ENCODE measurements at regions not wholly inside any gene's neighbourhood (a gene's known extent, or its start where the extent isn't known, plus 50 kb on each side); places are given as distances from the start of the nearest gene placed in this dataset.

DNA sequence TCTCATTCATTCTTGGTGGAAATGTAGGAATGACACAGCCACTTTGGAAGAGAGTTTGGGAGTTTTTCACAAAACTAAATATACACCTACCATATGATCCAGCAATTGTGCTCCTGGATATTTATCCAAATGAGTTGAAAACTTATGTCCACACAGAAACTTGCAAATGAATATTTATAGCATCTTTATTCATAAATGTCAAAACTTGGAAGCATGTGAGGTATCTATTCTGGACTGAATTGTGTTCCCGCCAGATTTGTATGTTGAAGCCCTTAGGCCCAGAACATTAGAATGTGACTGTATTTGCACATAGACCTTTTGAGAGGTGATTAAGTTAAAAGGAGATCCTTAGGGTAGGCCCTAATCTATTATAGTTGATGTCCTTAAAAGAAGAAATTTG, 409.4 kb upstream of the SYT4 start:
- DNase-seq (ENCODE audit: low spot score) (no peak), ATAC-seq (no peak)
- no peak overlapping the region for H3K27ac Mint-ChIP-seq
- no peaks in the 10 kb centered on the region for H3K27me3 Mint-ChIP-seq (ENCODE audit: low read depth)
- CTCF ChIA-PET = no interaction called here
- peaks cover 7% of the 10 kb centered on the region for H3K36me3 Mint-ChIP-seq
- peaks cover 17% of the 10 kb centered on the region for H3K9me3 Mint-ChIP-seq
- TF ChIP-seq FOXJ3 (CRISPR knock-in tag; IDR thresholded peaks at IDR 0.05; ENCODE audit: borderline replicate concordance) (no peak), NR2C2 (CRISPR knock-in tag; IDR thresholded peaks at IDR 0.05) (no peak), CBFB (CRISPR knock-in tag; IDR thresholded peaks at IDR 0.05; ENCODE audit: low read depth) (no peak), IRF2 (CRISPR knock-in tag; IDR thresholded peaks at IDR 0.05; ENCODE audit: borderline replicate concordance, low read depth) (no peak), ELF4 (CRISPR knock-in tag; IDR thresholded peaks at IDR 0.05; ENCODE audit: low read depth) (no peak), HMGA2 (CRISPR knock-in tag; IDR thresholded peaks at IDR 0.05) (no peak), ZNF263 (CRISPR knock-in tag; IDR thresholded peaks at IDR 0.05; ENCODE audit: low read depth) (no peak), JAZF1 (CRISPR knock-in tag; IDR thresholded peaks at IDR 0.05) (no peak), ETV6 (CRISPR knock-in tag; IDR thresholded peaks at IDR 0.05) (no peak), CTCF (IDR thresholded peaks at IDR 0.05) (no peak)
- TF ChIP-seq, protein P1, sequence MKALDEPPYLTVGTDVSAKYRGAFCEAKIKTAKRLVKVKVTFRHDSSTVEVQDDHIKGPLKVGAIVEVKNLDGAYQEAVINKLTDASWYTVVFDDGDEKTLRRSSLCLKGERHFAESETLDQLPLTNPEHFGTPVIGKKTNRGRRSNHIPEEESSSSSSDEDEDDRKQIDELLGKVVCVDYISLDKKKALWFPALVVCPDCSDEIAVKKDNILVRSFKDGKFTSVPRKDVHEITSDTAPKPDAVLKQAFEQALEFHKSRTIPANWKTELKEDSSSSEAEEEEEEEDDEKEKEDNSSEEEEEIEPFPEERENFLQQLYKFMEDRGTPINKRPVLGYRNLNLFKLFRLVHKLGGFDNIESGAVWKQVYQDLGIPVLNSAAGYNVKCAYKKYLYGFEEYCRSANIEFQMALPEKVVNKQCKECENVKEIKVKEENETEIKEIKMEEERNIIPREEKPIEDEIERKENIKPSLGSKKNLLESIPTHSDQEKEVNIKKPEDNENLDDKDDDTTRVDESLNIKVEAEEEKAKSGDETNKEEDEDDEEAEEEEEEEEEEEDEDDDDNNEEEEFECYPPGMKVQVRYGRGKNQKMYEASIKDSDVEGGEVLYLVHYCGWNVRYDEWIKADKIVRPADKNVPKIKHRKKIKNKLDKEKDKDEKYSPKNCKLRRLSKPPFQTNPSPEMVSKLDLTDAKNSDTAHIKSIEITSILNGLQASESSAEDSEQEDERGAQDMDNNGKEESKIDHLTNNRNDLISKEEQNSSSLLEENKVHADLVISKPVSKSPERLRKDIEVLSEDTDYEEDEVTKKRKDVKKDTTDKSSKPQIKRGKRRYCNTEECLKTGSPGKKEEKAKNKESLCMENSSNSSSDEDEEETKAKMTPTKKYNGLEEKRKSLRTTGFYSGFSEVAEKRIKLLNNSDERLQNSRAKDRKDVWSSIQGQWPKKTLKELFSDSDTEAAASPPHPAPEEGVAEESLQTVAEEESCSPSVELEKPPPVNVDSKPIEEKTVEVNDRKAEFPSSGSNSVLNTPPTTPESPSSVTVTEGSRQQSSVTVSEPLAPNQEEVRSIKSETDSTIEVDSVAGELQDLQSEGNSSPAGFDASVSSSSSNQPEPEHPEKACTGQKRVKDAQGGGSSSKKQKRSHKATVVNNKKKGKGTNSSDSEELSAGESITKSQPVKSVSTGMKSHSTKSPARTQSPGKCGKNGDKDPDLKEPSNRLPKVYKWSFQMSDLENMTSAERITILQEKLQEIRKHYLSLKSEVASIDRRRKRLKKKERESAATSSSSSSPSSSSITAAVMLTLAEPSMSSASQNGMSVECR (CRISPR knock-in tag; IDR thresholded peaks at IDR 0.05; ENCODE audit: borderline replicate concordance) = no peak
- H3K4me1 Mint-ChIP-seq = peaks cover 22% of the 10 kb centered on the region
- no peak overlapping the region for H3K4me3 Mint-ChIP-seq
- POLR2A ChIA-PET = no interaction called here

DNA sequence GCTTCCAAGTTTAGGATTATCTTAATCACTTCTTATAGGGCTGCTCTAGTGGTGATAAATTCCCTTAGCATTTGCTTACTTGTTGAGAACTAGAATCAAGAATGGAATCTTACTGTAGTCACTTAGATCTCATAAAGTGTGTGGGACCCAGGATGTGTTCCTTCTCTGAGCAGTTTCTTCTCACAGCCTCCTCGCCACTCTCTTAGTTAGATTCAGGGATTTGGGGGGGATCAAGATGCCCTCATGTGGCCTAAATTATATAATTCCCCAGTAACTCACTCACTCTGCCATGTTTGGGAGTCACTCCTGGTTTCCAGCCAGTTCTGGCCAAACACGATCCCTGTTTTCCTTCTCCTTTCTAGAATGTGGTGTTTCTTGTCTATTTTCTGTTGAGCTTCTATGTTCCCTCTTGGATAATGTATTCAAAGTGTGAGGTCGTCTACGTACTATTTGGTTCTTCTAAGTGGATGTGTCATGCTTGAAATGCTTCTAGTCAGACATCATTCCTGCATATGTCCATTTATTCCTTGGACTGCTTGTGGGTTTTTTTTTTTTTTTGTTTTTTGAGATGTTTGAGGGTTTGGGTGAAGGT, 414.9 kb upstream of the SYT4 start:
- POLR2A ChIA-PET = no interaction called here
- CTCF ChIA-PET = no interaction called here
- DNase-seq (ENCODE audit: low spot score) (no peak), ATAC-seq (peak; percentile 59)
- Mint-ChIP-seq H3K27me3 (ENCODE audit: low read depth) (no peaks in the 10 kb centered on the region), H3K9me3 (peaks cover 37% of the 10 kb centered on the region), H3K36me3 (peaks cover 11% of the 10 kb centered on the region), H3K27ac (no peak overlapping the region), H3K4me1 (peaks cover 14% of the 10 kb centered on the region), H3K4me3 (no peak overlapping the region)
- TF ChIP-seq EMX1 (CRISPR knock-in tag; IDR thresholded peaks at IDR 0.05) = no peak
- no peak for TF ChIP-seq HMGA2 (CRISPR knock-in tag; IDR thresholded peaks at IDR 0.05)
- TF ChIP-seq E2F5 (CRISPR knock-in tag; IDR thresholded peaks at IDR 0.05) = no peak
- no peak for TF ChIP-seq TCF7 (CRISPR knock-in tag; IDR thresholded peaks at IDR 0.05; ENCODE audit: low read depth)
- TF ChIP-seq CTCF (IDR thresholded peaks at IDR 0.05) = no peak
- TF ChIP-seq, protein P2, sequence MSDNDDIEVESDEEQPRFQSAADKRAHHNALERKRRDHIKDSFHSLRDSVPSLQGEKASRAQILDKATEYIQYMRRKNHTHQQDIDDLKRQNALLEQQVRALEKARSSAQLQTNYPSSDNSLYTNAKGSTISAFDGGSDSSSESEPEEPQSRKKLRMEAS (CRISPR knock-in tag; IDR thresholded peaks at IDR 0.05) = no peak
- TF ChIP-seq, protein P3, sequence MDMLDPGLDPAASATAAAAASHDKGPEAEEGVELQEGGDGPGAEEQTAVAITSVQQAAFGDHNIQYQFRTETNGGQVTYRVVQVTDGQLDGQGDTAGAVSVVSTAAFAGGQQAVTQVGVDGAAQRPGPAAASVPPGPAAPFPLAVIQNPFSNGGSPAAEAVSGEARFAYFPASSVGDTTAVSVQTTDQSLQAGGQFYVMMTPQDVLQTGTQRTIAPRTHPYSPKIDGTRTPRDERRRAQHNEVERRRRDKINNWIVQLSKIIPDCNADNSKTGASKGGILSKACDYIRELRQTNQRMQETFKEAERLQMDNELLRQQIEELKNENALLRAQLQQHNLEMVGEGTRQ (CRISPR knock-in tag; IDR thresholded peaks at IDR 0.05) = no peak
- no peak for TF ChIP-seq NR2C2 (CRISPR knock-in tag; IDR thresholded peaks at IDR 0.05)
- TF ChIP-seq, protein P4, sequence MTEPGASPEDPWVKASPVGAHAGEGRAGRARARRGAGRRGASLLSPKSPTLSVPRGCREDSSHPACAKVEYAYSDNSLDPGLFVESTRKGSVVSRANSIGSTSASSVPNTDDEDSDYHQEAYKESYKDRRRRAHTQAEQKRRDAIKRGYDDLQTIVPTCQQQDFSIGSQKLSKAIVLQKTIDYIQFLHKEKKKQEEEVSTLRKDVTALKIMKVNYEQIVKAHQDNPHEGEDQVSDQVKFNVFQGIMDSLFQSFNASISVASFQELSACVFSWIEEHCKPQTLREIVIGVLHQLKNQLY (CRISPR knock-in tag; IDR thresholded peaks at IDR 0.05) = no peak
- TF ChIP-seq MYBL2 (CRISPR knock-in tag; IDR thresholded peaks at IDR 0.05) = no peak
- TF ChIP-seq CREM (CRISPR knock-in tag; IDR thresholded peaks at IDR 0.05) = no peak
- TF ChIP-seq ZNF425 (CRISPR knock-in tag; conservative IDR thresholded peaks at IDR 0.05) = no peak
- TF ChIP-seq ETV6 (CRISPR knock-in tag; IDR thresholded peaks at IDR 0.05) = no peak
- no peak for TF ChIP-seq NR1H2 (CRISPR knock-in tag; IDR thresholded peaks at IDR 0.05)
- no peak for TF ChIP-seq ZNF671 (CRISPR knock-in tag; IDR thresholded peaks at IDR 0.05)
- TF ChIP-seq ELF4 (CRISPR knock-in tag; IDR thresholded peaks at IDR 0.05; ENCODE audit: low read depth) = no peak
